ENCODE measurements at regions not wholly inside any gene's neighbourhood (a gene's known extent, or its start where the extent isn't known, plus 50 kb on each side); places are given as distances from the start of the nearest gene placed in this dataset.

DNA sequence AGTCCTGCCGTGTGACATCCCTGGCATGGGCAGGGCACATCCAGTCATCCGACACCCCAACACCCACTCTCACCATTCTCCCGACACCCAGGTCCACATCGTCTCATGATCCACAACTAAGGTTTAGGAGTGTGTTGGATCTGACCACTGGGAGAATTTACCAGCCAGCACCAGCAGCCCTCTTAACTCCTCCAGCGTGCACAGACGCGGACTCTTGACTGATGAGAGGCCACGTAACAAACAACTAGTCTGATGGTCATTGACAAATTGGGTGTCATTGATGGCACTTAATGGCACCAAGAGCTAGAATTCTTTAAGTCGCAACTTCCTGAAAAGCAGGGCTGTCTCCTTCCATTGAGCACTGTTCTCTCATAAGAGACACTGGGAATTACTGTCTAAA lies 203.0 kb upstream of the SFSWAP start:
- no peak for TF ChIP-seq MAZ (IDR thresholded peaks at IDR 0.05; ENCODE audit: borderline replicate concordance, low read depth, low read length)
- TF ChIP-seq, protein P1, sequence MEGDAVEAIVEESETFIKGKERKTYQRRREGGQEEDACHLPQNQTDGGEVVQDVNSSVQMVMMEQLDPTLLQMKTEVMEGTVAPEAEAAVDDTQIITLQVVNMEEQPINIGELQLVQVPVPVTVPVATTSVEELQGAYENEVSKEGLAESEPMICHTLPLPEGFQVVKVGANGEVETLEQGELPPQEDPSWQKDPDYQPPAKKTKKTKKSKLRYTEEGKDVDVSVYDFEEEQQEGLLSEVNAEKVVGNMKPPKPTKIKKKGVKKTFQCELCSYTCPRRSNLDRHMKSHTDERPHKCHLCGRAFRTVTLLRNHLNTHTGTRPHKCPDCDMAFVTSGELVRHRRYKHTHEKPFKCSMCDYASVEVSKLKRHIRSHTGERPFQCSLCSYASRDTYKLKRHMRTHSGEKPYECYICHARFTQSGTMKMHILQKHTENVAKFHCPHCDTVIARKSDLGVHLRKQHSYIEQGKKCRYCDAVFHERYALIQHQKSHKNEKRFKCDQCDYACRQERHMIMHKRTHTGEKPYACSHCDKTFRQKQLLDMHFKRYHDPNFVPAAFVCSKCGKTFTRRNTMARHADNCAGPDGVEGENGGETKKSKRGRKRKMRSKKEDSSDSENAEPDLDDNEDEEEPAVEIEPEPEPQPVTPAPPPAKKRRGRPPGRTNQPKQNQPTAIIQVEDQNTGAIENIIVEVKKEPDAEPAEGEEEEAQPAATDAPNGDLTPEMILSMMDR (conservative IDR thresholded peaks at IDR 0.05; ENCODE audit: low read depth, low read length) = no peak
- no peak for TF ChIP-seq MXI1 (IDR thresholded peaks at IDR 0.05; ENCODE audit: borderline replicate concordance, low read depth, low read length)
- TF ChIP-seq RCOR1 (IDR thresholded peaks at IDR 0.05; ENCODE audit: insufficient replicate concordance, low read length) = no peak
- TF ChIP-seq, protein P2, sequence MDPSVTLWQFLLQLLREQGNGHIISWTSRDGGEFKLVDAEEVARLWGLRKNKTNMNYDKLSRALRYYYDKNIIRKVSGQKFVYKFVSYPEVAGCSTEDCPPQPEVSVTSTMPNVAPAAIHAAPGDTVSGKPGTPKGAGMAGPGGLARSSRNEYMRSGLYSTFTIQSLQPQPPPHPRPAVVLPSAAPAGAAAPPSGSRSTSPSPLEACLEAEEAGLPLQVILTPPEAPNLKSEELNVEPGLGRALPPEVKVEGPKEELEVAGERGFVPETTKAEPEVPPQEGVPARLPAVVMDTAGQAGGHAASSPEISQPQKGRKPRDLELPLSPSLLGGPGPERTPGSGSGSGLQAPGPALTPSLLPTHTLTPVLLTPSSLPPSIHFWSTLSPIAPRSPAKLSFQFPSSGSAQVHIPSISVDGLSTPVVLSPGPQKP (IDR thresholded peaks at IDR 0.05; ENCODE audit: borderline replicate concordance, low read depth, low read length) = no peak
- no peak for TF ChIP-seq POLR2A (IDR thresholded peaks at IDR 0.05; ENCODE audit: low read depth, low read length)
- no peak for TF ChIP-seq MAFK (IDR thresholded peaks at IDR 0.05; ENCODE audit: low read depth, low read length)
- TF ChIP-seq, protein P3, sequence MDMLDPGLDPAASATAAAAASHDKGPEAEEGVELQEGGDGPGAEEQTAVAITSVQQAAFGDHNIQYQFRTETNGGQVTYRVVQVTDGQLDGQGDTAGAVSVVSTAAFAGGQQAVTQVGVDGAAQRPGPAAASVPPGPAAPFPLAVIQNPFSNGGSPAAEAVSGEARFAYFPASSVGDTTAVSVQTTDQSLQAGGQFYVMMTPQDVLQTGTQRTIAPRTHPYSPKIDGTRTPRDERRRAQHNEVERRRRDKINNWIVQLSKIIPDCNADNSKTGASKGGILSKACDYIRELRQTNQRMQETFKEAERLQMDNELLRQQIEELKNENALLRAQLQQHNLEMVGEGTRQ (IDR thresholded peaks at IDR 0.05; ENCODE audit: low read depth, low read length) = no peak
- TF ChIP-seq FOS (IDR thresholded peaks at IDR 0.05; ENCODE audit: low read depth, low read length) = no peak

Data from IMR-90 (cell line).